HG03159 (cell line): ENCODE measurements at regions not wholly inside any gene's neighbourhood (a gene's known extent, or its start where the extent isn't known, plus 50 kb on each side); places are given as distances from the start of the nearest gene placed in this dataset.
"Not testable (repeated sequence)": the region's sequence is repeated elsewhere in the genome, so short reads cannot be mapped to it uniquely, and the experiment has no call there.

ENCODE experiments used
- ATAC-seq: cut with Tn5 transposase; IDR thresholded peaks from one replicate; pipeline ENCODE4 v1.9.1; 2021; ENCODE audit warnings: mild to moderate bottlenecking, moderate library complexity; ENCODE audit not compliant: unreplicated experiment

GRCh38 chr1:209080170-209080781 lies 503.2 kb upstream of the CAMK1G start:
- ATAC-seq = no peak

GRCh38 chr1:209086486-209087192 lies 496.9 kb upstream of the CAMK1G start:
- peak; percentile 84 for ATAC-seq

- ATAC-seq = no peak
Observed at GRCh38 chr1:209094384-209094783, 489.1 kb upstream of the CAMK1G start.

GRCh38 chr1:209095627-209096595 lies 487.6 kb upstream of the CAMK1G start:
- peak; percentile 54 for ATAC-seq

GRCh38 chr1:209100460-209100859 lies 483.1 kb upstream of the CAMK1G start:
- ATAC-seq = no peak

- ATAC-seq = no peak
Observed at GRCh38 chr1:209101106-209101505, 482.4 kb upstream of the CAMK1G start.

GRCh38 chr1:209102120-209102519 lies 481.4 kb upstream of the CAMK1G start:
- no peak for ATAC-seq

GRCh38 chr1:209102531-209102930 lies 481.0 kb upstream of the CAMK1G start:
- ATAC-seq = no peak

GRCh38 chr1:209103092-209103491 lies 480.4 kb upstream of the CAMK1G start:
- no peak for ATAC-seq

GRCh38 chr1:209104646-209105045 lies 478.9 kb upstream of the CAMK1G start:
- ATAC-seq = no peak

GRCh38 chr1:209105701-209106100 lies 477.8 kb upstream of the CAMK1G start:
- no peak for ATAC-seq

GRCh38 chr1:209106237-209106741 lies 477.2 kb upstream of the CAMK1G start:
- no peak for ATAC-seq

- no peak for ATAC-seq
Observed at GRCh38 chr1:209106861-209107260, 476.7 kb upstream of the CAMK1G start.

GRCh38 chr1:209107535-209107934 lies 476.0 kb upstream of the CAMK1G start:
- peak; percentile 62 for ATAC-seq

- ATAC-seq = no peak
Observed at GRCh38 chr1:209109001-209109785, 474.3 kb upstream of the CAMK1G start.

GRCh38 chr1:209113521-209113920 lies 470.0 kb upstream of the CAMK1G start:
- no peak for ATAC-seq

GRCh38 chr1:209116705-209117104 lies 466.8 kb upstream of the CAMK1G start:
- ATAC-seq = no peak

GRCh38 chr1:209123601-209124000 lies 459.9 kb upstream of the CAMK1G start:
- ATAC-seq = no peak

GRCh38 chr1:209129091-209129490 lies 454.4 kb upstream of the CAMK1G start:
- not testable (repeated sequence) for ATAC-seq

- no peak for ATAC-seq
Observed at GRCh38 chr1:209130886-209131285, 452.6 kb upstream of the CAMK1G start.
